ENCODE measurements at regions not wholly inside any gene's neighbourhood (a gene's known extent, or its start where the extent isn't known, plus 50 kb on each side); places are given as distances from the start of the nearest gene placed in this dataset.

- Histone ChIP-seq H3K9ac (replicated peaks; ENCODE audit: extremely low read depth, insufficient read depth, low read length) (no peak overlapping the region), H3K79me2 (ENCODE audit: control insufficient read depth, insufficient read depth, low read length) (no peaks in the 10 kb centered on the region), H3K9me3 (replicated peaks; ENCODE audit: control insufficient read depth, insufficient read depth, low read length) (no peaks in the 10 kb centered on the region), H3K4me1 (ENCODE audit: control insufficient read depth, extremely low read depth, insufficient read depth, low read length) (no peaks in the 10 kb centered on the region), H3K4me3 (replicated peaks in 1 of 3; ENCODE audit: insufficient read depth in 1 of 3, low read depth in 1 of 3, low read length in 3 of 3) (no peak overlapping the region), H3K4me2 (ENCODE audit: insufficient read depth, low read length) (no peak overlapping the region), H3K27ac (ENCODE audit: insufficient read depth, low read depth, low read length) (no peak overlapping the region), H3K9me1 (replicated peaks; ENCODE audit: control insufficient read depth, extremely low read depth, insufficient read depth, low read length) (no peaks in the 10 kb centered on the region), H4K20me1 (replicated peaks; ENCODE audit: control insufficient read depth, extremely low read depth, insufficient read depth, low read length) (no peaks in the 10 kb centered on the region), H3K36me3 (ENCODE audit: control insufficient read depth in 2 of 2, extremely low read depth in 1 of 2, insufficient read depth in 2 of 2, low read length in 2 of 2) (no peaks in the 10 kb centered on the region), H2AFZ (ENCODE audit: low read depth, low read length) (no peak overlapping the region), H3K27me3 (ENCODE audit: control insufficient read depth in 2 of 2, insufficient read depth in 2 of 2, low read length in 2 of 2) (peaks cover 0 to 3% of the 10 kb centered on the region in 2 experiments)
- dilution Hi-C loops (cut with MboI; ENCODE audit: extremely low pct_ligation_motif_present, low sequenced_read_pairs), result no loop called here
- TF ChIP-seq FOS (IDR thresholded peaks at IDR 0.05; ENCODE audit: borderline replicate concordance, insufficient read depth, low read length) (no peak), POLR2A (IDR thresholded peaks at IDR 0.05; ENCODE audit: low read depth, low read length) (no peak), EZH2 (IDR thresholded peaks at IDR 0.05; ENCODE audit: borderline replicate concordance, low read depth, low read length, severe bottlenecking) (no peak), JUN (IDR thresholded peaks at IDR 0.05; ENCODE audit: borderline replicate concordance, insufficient read depth, insufficient read length, low read depth) (no peak), GATA2 (IDR thresholded peaks at IDR 0.05; ENCODE audit: insufficient read depth, insufficient read length, low read depth, low read length) (no peak), POLR2AphosphoS5 (IDR thresholded peaks at IDR 0.05; ENCODE audit: insufficient read depth, low read depth, low read length) (no peak), MYC (IDR thresholded peaks at IDR 0.05; ENCODE audit: low read depth, low read length) (no peak)
- TF ChIP-seq, protein P1, sequence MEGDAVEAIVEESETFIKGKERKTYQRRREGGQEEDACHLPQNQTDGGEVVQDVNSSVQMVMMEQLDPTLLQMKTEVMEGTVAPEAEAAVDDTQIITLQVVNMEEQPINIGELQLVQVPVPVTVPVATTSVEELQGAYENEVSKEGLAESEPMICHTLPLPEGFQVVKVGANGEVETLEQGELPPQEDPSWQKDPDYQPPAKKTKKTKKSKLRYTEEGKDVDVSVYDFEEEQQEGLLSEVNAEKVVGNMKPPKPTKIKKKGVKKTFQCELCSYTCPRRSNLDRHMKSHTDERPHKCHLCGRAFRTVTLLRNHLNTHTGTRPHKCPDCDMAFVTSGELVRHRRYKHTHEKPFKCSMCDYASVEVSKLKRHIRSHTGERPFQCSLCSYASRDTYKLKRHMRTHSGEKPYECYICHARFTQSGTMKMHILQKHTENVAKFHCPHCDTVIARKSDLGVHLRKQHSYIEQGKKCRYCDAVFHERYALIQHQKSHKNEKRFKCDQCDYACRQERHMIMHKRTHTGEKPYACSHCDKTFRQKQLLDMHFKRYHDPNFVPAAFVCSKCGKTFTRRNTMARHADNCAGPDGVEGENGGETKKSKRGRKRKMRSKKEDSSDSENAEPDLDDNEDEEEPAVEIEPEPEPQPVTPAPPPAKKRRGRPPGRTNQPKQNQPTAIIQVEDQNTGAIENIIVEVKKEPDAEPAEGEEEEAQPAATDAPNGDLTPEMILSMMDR (IDR thresholded peaks at IDR 0.05; ENCODE audit: extremely low read depth in 1 of 2, insufficient read depth in 1 of 2, low read depth in 1 of 2, low read length in 2 of 2), result no peak
- TF ChIP-seq, protein P2, sequence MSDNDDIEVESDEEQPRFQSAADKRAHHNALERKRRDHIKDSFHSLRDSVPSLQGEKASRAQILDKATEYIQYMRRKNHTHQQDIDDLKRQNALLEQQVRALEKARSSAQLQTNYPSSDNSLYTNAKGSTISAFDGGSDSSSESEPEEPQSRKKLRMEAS (IDR thresholded peaks at IDR 0.05; ENCODE audit: insufficient read depth, insufficient read length), result no peak
- POLR2A ChIA-PET, result no interaction called here
- no TSS peak for BruUV-seq (replicated peaks)
- DNase-seq (ENCODE audit: low read depth, low spot score) (no peak), FAIRE-seq (no peak)
- CTCF ChIA-PET, result no interaction called here
- intact Hi-C loops (cut with micrococcal nuclease), result no loop called here
Measured at GRCh38 chrX:69033936-69034335, 131.3 kb downstream of the PJA1 start.

All from endothelial cell of umbilical vein (primary cell).